GM12872 (cell line): ENCODE measurements at regions not wholly inside any gene's neighbourhood (a gene's known extent, or its start where the extent isn't known, plus 50 kb on each side); places are given as distances from the start of the nearest gene placed in this dataset.

Experiments used
- TF ChIP-seq, protein P1 (sequence below): IDR thresholded peaks from 3 replicates; pipeline ENCODE4 v1.5.1; 2011; ENCODE audit warnings: low read depth, mild to moderate bottlenecking, low read length, moderate library complexity; ENCODE audit not compliant: insufficient read depth

DNA sequence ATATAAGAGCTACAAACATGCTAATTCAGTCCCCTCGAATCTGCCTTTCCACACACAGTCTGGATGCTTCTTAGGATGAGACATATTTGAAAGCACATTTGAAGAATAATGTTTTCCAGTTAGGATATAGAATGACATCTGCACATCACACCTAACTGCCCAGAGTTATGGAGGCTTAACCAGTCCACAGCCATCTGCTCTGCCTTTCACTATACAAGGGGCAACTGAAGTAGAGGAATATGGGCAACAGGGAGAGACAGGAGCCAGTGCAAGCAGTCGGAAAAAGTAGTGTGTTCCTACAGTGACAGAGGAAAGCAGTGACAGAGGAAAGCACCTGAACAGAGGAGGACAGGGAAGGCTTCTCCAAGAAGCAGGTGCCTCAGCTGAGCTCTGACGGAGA, 79.0 kb upstream of the CLDN18 start:
- TF ChIP-seq, protein P1, sequence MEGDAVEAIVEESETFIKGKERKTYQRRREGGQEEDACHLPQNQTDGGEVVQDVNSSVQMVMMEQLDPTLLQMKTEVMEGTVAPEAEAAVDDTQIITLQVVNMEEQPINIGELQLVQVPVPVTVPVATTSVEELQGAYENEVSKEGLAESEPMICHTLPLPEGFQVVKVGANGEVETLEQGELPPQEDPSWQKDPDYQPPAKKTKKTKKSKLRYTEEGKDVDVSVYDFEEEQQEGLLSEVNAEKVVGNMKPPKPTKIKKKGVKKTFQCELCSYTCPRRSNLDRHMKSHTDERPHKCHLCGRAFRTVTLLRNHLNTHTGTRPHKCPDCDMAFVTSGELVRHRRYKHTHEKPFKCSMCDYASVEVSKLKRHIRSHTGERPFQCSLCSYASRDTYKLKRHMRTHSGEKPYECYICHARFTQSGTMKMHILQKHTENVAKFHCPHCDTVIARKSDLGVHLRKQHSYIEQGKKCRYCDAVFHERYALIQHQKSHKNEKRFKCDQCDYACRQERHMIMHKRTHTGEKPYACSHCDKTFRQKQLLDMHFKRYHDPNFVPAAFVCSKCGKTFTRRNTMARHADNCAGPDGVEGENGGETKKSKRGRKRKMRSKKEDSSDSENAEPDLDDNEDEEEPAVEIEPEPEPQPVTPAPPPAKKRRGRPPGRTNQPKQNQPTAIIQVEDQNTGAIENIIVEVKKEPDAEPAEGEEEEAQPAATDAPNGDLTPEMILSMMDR, result no peak

DNA sequence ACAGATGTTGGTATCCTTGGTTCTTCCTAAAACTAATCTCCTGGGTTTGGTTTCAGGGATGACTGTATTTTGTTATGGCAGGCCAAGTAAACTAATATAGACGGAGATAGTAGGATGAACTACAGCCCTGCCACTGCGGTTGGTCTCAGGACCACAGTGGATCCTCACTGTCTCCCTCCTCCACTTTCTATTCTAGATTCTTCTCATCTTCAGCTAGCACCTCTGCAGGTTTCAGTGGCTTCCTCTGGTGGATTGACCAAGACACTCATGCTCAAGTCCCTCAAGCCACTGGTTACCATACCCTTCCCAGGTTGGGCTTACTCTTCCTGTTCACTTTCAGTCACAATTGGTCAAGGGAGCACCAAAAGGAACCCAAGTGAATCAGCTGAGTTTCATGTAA, 71.1 kb upstream of the CLDN18 start:
- TF ChIP-seq, protein P1, result no peak

DNA sequence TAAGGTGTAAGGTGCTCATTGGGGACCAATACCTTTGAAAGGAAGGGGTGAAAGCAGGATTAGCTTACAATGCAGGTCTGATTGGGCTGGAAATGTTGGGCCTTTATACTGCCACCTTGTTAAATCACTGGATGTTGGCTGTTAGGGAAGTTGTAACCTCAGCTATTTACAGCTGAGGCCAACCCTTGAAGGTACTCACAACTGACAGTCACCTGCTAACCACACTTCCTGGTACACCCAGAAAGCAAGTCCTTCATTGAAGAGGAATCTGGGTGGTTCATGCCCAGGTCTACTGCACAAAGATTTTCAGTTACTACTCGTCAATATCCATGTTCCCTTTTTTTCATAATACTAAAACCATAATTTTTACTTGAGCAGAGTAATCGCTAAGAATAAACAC, 65.4 kb upstream of the CLDN18 start:
- TF ChIP-seq, protein P1, result no peak

DNA sequence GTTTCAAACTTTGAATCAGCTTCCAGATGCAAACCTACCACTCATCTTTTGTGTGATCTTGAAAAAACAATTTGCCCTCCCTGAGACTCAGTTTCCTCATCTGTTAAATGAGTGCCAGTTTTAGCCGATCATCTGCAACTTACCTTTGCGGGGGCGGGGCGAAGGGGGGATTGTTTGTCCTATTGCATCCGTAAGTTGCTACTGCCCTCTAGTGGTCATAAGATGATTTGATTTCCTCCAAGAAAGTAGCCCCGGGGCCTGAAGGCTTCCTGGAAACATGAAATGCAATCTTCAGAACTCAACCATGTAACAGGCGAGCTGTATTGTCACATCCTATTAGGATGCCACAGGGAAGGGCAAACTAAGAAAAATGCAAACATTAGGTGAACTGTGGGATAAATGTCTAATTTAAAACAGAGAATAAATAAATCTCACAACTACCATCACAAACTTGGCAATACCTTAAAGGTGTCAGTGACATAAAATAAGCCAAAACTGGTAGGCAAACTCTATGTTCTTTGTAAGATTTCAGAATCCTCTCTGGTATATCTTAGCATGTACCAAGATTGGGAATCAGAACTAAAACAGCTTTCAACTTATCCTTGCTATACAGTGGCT, 63.5 kb upstream of the CLDN18 start:
- TF ChIP-seq, protein P1, result peak; percentile 70

DNA sequence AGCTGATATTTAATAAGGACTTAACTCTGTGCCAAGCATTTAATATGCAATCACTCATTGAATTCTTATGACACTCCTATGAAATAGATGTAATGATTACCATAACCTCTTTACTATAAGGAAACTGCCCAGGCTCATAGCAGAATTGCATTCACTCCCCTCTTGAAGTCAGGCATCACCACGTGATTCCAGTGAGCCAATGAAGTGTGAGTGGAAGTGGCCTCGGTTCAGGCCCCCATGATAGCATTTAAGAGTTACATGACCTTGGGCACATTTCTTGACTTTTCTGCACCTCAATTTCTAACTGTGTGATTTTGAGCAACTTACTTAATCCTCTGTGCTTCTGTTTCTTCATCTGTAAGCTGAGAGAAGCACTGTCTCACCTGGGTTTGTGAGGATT, 62.8 kb upstream of the CLDN18 start:
- TF ChIP-seq, protein P1, result no peak

DNA sequence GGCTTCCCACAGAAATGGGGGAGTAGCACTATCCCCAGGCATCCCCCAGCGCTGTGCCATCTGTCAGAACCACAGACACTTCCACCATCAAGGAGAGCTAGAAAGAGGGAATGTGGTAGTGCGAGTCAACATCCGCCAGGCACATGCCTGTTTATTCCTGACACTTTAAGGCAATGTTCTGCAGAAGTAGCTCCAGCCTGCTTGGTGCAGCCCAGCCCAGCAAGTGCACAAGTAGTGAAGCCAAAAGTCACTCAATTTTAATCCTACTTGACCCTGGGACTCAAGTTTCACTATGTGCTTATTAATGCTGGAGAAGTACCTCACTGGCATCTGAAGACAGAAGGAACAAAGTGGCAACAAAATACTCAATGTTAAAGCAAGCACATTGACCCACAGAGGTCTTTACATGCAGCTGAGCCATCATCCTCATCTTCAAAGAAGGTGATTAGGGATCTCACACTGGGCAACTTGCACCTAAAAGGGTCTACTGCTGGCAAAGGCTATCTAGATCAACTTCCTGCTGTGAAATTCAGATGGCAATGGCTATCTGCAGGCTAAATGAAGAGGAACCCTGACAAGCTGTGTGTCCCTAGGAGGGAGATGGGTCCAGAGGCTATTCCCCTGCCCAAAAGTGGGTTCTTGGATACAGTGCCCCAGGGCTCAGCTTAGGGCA, 61.4 kb upstream of the CLDN18 start:
- TF ChIP-seq, protein P1, result no peak

DNA sequence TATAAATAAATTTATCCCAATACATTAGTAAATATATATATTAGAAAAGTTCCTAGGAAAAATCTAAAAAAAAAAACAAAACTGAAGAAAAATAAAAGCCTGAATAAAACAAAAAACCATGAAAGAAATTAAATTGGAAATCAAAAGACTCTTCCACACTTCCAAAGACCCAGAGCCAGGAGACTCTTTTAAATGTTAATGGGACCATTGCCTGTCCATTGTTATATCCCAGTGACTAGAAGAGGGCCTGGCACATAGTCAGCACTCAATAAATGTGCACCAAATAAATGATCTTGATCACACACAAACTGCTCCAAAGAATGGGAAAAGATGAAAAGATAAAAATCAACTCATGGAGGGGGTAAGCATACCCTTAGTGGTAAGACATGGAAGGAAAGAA, 51.3 kb upstream of the CLDN18 start:
- TF ChIP-seq, protein P1, result no peak
